HG03520 (cell line): ENCODE measurements at regions not wholly inside any gene's neighbourhood (a gene's known extent, or its start where the extent isn't known, plus 50 kb on each side); places are given as distances from the start of the nearest gene placed in this dataset.
"Not testable (repeated sequence)": the region's sequence is repeated elsewhere in the genome, so short reads cannot be mapped to it uniquely, and the experiment has no call there.

Source experiments
- ATAC-seq: cut with Tn5 transposase; IDR thresholded peaks from one replicate; pipeline ENCODE4 v1.9.1; 2021; ENCODE audit warnings: mild to moderate bottlenecking, moderate library complexity; ENCODE audit not compliant: unreplicated experiment

DNA sequence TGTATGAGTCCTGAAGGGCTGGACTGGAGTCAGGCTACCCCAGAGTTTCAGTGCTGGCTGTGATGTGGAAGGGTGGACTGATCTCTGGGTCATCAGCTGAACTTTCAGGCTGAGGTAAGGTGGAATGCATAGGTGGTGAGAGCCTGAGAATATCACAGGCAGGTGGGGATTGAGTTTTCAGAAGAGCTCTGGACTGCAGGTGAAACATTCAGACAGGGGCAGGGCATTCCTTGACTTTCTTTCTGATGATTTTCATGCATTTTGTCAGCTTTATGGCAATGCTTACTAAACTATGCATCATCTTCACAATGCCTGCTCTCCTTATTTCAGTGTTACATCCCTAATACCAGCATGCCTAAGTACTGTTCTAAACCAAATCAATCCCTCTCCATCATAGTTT, 755.0 kb downstream of the KCNA4 start:
- no peak for ATAC-seq

DNA sequence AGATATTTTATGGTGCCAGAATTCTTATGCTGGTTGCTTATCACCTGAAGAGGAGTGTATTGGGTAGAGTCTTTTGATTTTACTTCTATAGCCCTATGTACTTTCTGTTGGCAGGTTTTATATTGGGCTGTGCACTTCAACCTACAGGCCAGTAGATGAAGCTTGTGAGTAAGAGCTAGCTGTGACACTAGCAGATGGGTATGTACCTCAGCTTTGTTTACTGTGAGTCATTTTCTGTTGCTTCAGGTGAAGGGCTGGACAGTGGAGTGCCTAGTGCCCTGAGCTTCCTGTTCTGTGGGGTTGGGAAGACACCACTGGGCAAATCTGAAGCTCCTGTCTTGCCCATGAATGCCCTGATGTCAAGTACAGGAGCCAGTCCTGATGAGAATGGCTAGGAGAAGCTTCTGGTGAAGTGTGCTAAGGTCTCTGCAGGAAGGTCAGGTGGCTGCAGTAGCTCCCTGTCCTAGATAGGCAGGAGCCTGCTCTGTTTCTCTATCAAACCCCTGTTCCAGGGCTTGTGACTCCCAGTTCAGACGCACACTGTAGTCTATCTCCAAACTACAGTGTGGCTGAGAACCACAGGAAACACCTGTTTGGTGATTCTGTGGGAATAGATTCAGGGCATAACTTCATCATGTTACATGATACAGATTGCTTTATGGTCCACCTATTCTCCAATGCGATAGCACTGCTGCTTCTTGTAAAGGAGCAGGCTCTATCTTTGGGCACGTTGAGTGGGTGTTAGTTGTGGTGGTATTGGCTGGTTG, 755.7 kb downstream of the KCNA4 start:
- no peak for ATAC-seq

- ATAC-seq = no peak
Measured at GRCh38 chr11:29258411-29258810, 758.4 kb downstream of the KCNA4 start.

DNA sequence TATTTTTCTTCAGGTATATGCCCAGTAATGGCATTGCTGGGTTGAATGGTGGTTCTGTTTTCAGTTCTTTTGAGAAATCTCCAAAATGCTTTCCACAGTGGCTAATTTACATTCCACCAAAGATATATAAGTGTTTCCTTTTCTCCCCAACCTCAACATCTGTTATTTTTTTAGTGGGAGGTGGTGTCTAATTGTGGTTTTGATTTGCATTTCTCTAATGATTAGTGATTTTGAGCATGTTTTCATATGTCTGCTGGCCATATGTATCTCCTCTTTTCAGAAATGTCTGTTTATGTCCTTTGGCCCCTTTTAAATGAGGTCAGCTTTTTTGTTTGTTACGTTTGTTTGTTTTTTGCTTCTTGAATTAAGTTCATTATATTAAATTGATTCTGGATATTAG, 760.2 kb downstream of the KCNA4 start:
- ATAC-seq = no peak

DNA sequence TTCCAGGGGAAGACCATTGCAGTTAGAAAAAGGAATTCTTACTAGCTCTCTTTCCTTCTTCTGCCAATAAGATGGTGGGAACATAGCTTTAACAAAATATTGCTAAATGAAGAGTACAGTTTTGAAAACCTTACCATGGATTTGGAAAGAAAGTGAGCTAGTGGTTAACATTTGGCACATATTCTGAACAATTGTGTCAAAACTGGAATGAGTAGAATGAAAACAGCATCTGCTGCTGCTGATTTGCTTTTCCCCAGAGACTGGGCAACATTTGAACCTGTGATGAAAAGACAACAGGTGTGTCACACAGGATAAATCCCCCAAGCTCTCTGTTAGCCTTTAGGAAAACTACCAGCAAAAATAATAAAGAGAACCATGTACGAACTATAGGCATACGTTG, 761.4 kb downstream of the KCNA4 start:
- no peak for ATAC-seq

DNA sequence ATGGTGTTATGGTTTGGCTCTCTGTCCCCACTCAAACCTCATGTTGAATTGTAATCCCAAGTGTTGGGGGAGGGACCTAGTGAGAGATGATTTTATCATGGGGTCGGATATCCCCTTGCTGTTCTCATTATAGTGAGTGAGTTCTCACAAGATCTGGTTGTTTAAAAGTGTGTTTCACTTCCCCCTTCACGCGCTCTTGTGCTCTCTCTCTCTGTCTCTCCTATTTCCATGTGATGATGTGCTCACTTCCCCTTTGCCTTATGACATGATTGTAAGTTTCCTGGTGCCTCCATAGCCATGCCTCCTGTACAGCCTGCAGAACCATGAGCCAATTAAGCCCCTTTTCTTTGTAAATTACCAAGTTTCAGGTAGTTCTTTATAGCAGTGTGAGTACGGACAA, 765.1 kb downstream of the KCNA4 start:
- ATAC-seq = peak; percentile 82

DNA sequence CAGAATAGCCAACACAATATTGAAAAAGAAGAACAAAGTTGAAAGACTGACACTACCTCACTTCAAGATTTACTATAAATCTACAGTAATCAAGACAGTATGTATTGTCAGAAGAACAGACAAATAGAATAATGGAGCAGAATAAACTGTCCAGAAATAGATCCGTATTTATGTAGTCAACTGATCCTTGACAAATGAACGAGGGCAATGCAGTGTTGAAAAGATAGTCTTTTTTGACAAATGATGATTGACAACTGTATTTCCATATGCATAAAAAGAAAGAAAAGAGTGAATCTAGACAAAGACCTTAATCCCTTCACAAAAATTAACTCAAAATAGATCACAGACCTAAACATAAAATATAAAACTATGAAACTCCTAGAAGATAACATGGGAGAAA, 767.1 kb downstream of the KCNA4 start:
- no peak for ATAC-seq

DNA sequence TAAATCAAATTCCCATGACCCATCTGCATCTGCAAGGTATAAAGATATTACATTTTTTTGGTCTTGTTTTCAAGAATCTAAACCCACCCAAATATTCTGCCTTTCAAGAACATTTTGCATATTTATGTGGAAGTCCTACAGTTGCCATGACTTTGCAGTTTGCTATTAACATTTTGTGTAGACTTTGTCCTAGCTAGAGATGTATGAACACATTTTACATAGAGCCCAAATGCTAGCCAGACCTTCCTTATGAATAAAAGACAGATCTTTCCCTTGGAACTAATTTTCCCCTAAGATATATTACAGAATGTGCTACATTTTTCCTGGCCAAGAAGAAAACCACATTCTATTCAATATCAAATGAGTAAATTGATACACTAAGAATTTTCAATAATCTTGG, 772.5 kb downstream of the KCNA4 start:
- no peak for ATAC-seq

GRCh38 chr11:29243616-29244015, 773.2 kb downstream of the KCNA4 start:
- no peak for ATAC-seq

DNA sequence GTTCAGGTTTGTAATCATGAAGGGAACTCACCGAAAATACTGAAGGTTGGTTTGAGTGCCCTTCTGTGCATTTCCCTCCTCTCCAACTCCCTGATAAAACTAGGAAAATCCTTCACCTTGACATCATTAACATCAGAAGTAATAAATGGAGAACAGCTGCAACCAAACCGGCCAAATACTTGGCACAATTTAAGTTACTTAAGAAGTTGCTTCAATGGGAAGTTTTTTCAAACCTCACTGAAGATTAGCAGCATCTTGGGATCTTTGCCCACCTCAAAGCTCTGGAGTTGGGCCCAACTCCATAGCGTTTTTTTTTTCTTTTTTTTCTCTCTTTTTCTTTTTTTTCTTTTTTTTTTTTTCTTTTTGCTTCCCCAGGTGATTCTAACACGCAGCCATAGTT, 784.8 kb downstream of the KCNA4 start:
- no peak for ATAC-seq

DNA sequence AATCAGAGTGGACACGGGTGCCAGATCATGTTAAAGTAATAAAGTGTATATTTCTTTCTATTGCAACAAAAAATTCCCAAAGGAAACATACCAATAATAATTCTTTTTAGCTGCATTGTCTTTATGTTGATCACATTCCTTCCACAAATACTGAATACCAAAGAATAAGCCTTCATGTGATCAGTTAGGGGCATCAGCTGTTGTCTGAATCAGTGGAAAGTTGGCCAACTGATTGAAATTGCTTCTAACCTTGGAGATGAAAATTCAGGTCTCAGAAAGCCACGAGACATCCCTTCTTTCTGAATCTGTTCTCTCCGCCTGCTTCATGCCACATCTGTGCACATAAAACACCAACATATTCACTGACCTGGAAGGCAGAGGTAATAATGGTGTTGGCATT, 785.2 kb downstream of the KCNA4 start:
- ATAC-seq = no peak

- no peak for ATAC-seq
Measured at GRCh38 chr11:29227811-29228210, 789.0 kb downstream of the KCNA4 start.

- ATAC-seq = no peak
Measured at GRCh38 chr11:29224739-29225384, 792.0 kb downstream of the KCNA4 start.

- ATAC-seq = not testable (repeated sequence)
Measured at GRCh38 chr11:29219531-29219930, 797.3 kb downstream of the KCNA4 start.

DNA sequence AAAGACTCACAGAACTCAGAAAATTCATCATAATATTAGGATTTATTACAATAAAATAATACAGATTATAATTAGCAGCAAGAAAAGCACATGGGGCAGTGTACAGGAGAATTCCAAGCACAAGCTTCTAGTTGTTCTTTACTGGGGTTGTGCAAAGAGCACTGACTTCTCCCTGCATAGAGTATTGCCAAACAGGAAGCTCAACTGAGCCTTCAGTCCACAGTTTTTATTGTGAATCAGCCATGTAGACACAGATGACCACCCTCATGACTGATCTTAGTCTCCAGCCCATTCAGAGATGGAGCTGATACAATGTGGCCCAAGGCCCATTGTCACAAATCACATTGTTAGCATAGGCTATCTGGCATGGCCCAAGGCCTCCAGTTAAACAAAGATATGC, 798.9 kb downstream of the KCNA4 start:
- ATAC-seq = no peak

DNA sequence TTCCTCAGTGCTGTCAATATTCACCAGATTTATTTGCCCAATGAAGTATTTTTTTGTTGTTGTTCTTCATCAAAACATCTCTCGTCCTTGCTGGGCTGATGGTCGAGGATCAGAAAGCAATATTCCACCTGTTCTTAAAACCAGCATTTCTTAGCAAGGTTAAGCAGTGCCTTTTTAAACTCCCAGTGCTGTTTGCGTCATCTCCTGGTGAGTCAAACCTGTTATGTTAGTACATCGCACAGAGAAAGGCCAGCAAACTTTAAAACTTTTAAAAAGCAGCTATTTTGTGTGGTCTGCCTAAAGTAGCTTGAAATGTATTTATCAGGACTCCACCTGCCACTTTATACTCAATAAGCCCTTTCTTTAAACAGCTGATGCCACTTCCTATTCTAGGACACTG, 802.0 kb downstream of the KCNA4 start:
- no peak for ATAC-seq

DNA sequence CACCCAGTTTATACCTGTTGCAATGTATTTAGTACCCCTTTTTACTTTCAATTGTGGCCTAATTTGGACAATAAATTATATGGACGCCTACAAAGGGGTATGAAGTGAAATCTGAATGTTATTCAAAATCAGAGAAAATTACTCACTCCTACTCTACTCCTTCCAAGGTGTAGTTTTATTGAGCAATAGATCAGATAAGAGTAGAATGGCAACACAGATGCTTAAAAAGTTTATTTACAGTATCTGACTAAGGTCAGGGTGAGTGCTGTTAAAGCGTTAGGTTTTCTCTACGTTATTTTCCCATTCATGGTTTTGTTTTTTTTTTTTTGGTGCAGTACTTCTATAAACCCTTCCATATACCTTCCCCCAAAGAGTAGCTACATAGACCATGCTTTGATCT, 805.6 kb downstream of the KCNA4 start:
- ATAC-seq = no peak

DNA sequence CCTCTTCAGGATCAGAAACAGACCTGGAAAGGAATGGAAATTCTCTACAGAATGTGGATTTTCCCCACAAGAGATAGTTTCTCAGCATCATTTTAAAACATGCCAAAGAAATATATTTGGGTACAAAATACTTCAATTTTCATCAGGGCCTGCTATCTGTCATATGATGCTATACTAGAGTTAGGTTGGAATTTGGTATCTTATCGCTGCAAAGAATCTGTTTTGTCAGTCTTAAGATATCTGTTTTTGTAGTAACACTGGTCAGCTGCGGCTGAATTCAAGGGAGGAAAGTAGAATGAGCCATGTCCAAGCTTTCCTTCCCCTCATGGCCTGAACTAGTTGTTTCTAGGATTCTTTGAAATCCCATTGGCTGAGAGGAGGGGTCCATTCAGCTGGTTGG, 806.4 kb downstream of the KCNA4 start:
- no peak for ATAC-seq

DNA sequence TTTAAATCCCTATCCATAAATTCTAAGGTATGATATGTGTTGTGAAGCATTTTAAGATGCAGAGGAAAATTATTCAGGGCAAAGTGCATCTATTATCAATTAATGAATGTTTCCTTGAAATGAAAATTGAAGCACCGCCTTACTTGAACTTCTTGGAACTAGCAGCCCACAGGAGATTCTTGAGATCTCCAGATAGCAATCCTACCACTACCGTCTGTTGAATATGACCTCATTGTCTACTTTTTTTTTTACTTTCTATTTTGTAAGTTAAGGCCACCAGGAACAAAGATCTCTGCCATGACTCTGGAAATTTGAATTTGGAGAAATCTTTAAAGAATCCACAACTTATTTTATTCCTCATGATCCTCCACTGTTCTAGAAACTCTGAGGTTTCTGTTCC, 808.7 kb downstream of the KCNA4 start:
- no peak for ATAC-seq

DNA sequence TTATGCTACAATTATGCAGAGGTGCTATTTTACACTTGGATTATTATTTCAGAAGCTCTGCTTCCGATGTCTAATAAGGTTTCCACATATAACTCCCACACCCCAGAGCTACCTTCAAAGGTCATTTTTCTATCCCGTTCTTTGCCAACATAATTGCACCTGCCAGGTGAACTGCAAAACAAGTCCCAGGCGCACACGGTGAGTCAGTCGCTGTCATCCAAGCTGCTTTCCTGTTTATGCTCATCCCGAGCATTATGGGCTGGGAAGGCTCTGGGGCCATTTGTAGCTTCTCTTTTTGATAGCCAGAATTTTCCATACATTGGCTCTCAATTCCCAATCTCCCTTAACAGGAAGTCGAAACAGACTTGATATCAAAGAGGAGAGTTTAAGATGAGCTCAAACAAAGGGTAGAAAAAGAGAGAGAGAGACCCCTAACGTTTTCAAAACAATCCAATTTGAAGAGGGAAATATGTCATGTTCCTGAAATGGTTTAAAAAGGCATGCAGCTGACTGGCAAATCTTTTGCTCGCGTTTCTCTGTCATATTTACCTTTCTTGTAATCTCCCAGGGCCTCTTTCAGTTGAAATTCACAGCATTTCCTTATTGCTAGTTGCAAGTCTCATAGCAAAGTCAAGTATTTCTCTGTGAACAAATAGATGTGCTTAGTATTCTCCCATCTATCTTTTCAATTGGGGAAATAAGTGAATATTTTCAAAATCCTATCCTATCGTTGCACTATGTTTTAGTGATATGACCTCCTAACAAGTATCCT, 815.9 kb downstream of the KCNA4 start:
- no peak for ATAC-seq

- no peak for ATAC-seq
Measured at GRCh38 chr11:29190313-29190712, 826.5 kb downstream of the KCNA4 start.

DNA sequence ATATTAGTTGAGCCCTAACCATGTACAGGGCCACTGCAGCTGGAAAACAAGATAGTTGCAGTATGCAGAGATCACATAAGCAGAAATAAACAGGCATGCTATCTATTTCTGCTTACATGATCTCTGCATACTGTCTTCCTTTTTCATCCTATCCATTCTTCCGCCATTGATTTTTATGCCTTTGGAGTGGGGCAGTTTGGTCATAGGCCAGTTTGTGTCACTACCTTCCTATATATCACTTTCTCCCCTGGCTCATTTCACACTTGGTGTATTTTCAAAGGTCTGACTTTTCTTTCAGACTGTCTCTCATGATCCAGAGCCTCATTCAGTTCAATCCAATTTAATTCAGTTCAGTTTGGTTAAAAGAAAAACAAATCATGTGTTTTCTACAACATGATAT, 829.6 kb downstream of the KCNA4 start:
- no peak for ATAC-seq
